Lower lobe of right lung (tissue), 2 donors: ENCODE measurements at regions not wholly inside any gene's neighbourhood (a gene's known extent, or its start where the extent isn't known, plus 50 kb on each side); places are given as distances from the start of the nearest gene placed in this dataset.

Experiments used
- ATAC-seq, 2 donors: fragments of 200-7000 bp; cut with Tn5 transposase; one replicate each; pipeline ENCODE4 v1.9.1; 2020 to 2022; ENCODE audit warnings: mild to moderate bottlenecking in 2 of 2, moderate library complexity in 2 of 2
- DNase-seq: peaks from one replicate; pipeline ENCODE4 v3.0.0-alpha.2; 2020
- H3K27ac ChIP-seq: fragments of 200-600 bp; one replicate; pipeline ENCODE4 v1.8.0; 2022
- H3K27me3 ChIP-seq: fragments of 200-600 bp; one replicate; pipeline ENCODE4 v1.8.0; 2022; ENCODE audit warnings: low read depth
- H3K36me3 ChIP-seq: fragments of 200-600 bp; one replicate; pipeline ENCODE4 v1.8.0; 2022; ENCODE audit warnings: mild to moderate bottlenecking
- H3K4me1 ChIP-seq: fragments of 200-600 bp; one replicate; pipeline ENCODE4 v1.8.0; 2022
- H3K4me3 ChIP-seq: fragments of 200-600 bp; one replicate; pipeline ENCODE4 v1.8.0; 2022; ENCODE audit warnings: mild to moderate bottlenecking
- H3K9me3 ChIP-seq: fragments of 200-600 bp; one replicate; pipeline ENCODE4 v1.8.0; 2022
- intact Hi-C: fragments of 100-400 bp; cut with DNase I; formaldehyde crosslinking; loops from one replicate; pipeline ENCODE4 v1.11.0; 2022
- TF ChIP-seq, protein P1 (sequence below): fragments of 200-600 bp; IDR thresholded peaks from one replicate; pipeline ENCODE4 v1.8.0; 2022; ENCODE audit warnings: antibody characterized with exemption, mild to moderate bottlenecking
- donor health status: DM: no; HTN: yes; CAD: no; lungs with severe emphysema.

DNA sequence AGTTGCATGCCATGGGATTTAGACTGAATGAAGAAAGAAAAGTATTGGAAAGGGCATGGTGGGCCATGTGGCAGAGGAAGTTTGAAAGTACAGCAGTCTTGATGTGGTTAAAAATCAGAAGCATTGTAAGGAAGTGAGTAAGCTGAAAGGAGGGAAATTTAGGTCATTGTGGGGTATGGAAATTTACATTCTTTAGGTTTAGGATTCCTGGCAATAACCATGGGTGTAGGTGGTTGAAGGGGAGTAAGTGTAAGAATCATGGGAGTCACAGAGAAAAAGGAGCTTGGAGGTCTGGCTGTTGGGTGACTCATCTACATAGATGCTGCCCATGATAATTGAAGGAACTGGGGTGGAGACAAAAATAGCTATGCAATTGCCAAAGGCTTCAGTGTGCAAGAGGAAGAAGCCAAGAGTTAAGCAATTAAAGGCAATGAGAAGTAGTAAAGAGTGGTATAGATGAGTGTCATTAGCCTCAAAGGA, 243.8 kb upstream of the LDB2 start:
- Histone ChIP-seq H3K27ac (no peak overlapping the region), H3K4me1 (no peaks in the 10 kb centered on the region), H3K27me3 (no peaks in the 10 kb centered on the region), H3K36me3 (no peaks in the 10 kb centered on the region), H3K4me3 (no peak overlapping the region), H3K9me3 (peaks cover 26% of the 10 kb centered on the region)
- ATAC-seq (no peak), DNase-seq (no peak)
- TF ChIP-seq, protein P1, sequence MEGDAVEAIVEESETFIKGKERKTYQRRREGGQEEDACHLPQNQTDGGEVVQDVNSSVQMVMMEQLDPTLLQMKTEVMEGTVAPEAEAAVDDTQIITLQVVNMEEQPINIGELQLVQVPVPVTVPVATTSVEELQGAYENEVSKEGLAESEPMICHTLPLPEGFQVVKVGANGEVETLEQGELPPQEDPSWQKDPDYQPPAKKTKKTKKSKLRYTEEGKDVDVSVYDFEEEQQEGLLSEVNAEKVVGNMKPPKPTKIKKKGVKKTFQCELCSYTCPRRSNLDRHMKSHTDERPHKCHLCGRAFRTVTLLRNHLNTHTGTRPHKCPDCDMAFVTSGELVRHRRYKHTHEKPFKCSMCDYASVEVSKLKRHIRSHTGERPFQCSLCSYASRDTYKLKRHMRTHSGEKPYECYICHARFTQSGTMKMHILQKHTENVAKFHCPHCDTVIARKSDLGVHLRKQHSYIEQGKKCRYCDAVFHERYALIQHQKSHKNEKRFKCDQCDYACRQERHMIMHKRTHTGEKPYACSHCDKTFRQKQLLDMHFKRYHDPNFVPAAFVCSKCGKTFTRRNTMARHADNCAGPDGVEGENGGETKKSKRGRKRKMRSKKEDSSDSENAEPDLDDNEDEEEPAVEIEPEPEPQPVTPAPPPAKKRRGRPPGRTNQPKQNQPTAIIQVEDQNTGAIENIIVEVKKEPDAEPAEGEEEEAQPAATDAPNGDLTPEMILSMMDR = no peak
- intact Hi-C loops = no loop called here

DNA sequence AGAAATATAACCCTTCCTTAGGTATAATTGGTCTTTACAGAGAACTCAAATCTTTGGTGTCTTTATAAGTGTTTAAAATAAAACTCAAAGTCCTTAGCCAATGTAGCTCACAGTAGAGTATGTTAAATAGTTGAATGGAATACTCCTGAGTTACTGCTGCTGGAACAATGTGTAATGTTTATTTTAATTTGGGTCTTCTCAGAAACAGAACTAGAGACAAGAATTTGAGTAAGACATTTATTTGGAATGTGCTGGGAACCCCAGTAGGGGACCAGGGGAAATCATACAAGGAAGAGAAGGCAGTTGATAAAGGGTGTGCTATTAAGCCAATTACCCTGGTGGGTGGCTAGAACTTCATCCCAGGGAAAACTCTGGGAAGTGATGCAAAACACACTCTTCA, 240.4 kb upstream of the LDB2 start:
- TF ChIP-seq, protein P1 = no peak
- no peak overlapping the region for H3K27ac ChIP-seq
- DNase-seq = no peak
- intact Hi-C loops = no loop called here
- ATAC-seq = no peak
- H3K9me3 ChIP-seq = peaks cover 26% of the 10 kb centered on the region
- no peaks in the 10 kb centered on the region for H3K36me3 ChIP-seq
- no peak overlapping the region for H3K4me3 ChIP-seq
- H3K27me3 ChIP-seq = no peaks in the 10 kb centered on the region
- H3K4me1 ChIP-seq = no peaks in the 10 kb centered on the region

DNA sequence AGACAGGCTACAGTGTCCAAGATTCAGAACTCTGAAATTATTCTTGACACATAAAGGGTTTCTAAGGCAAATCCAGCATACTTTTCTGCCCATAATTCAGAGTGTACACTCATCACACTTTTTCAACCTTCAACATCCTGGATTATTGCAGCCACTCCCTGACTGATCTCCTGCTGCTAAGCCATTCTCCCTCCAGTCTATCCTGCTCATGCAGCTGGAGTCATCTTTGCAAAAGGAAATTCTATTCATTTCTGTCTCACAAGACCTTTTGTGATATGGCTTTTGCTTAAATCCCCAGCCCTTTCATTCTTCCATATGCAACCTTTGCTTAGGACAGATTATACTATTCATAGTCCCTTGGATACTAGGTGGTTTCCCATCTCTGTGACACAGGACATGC, 236.1 kb upstream of the LDB2 start:
- H3K9me3 ChIP-seq = peaks cover 19% of the 10 kb centered on the region
- no peak overlapping the region for H3K27ac ChIP-seq
- no peak for DNase-seq
- no peaks in the 10 kb centered on the region for H3K27me3 ChIP-seq
- intact Hi-C loops = no loop called here
- H3K4me1 ChIP-seq = no peaks in the 10 kb centered on the region
- no peaks in the 10 kb centered on the region for H3K36me3 ChIP-seq
- no peak overlapping the region for H3K4me3 ChIP-seq
- TF ChIP-seq, protein P1 = no peak
- ATAC-seq = no peak

DNA sequence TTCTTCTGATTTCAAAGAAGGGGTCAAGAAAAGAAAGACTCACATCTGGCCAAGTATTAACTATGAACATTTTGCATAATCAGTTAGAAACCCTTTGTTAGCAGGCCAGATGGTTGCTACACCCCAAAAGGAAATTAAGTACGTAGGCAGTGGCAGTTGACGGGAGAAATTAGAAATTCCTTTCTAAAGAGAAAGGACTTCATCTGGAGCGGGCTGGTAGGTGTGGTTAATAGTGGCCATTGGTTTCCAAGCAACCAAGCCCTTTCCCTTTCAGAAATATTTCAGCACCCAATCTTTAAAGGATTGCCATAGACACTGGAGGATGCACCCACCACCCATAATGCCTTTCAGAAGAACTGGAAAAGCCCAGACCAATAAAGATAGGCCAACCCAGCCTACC, 235.7 kb upstream of the LDB2 start:
- no peak overlapping the region for H3K27ac ChIP-seq
- H3K4me3 ChIP-seq = no peak overlapping the region
- H3K36me3 ChIP-seq = no peaks in the 10 kb centered on the region
- intact Hi-C loops = no loop called here
- TF ChIP-seq, protein P1 = no peak
- peaks cover 15% of the 10 kb centered on the region for H3K9me3 ChIP-seq
- no peaks in the 10 kb centered on the region for H3K27me3 ChIP-seq
- ATAC-seq (no peak), DNase-seq (no peak)
- no peaks in the 10 kb centered on the region for H3K4me1 ChIP-seq

DNA sequence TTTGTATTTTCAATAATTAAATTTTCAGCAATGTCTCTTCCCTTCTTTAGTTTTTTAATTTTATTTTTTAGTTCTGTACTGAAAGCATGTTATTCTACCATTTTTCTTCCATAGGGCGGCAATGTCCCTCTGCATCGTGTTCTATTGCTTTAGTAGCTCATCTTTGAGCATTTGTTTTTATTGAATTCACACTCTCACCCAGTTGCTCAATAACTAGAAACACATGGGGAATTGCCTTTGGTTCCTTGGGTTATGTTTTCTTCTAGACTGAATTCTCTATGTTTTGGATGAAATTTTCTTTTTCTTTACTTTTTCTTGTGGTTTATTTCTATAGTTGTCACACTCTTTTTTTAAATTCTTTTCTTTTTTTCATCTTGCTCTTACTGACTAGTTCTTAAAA, 233.8 kb upstream of the LDB2 start:
- TF ChIP-seq, protein P1 = no peak
- no peak overlapping the region for H3K27ac ChIP-seq
- intact Hi-C loops = no loop called here

DNA sequence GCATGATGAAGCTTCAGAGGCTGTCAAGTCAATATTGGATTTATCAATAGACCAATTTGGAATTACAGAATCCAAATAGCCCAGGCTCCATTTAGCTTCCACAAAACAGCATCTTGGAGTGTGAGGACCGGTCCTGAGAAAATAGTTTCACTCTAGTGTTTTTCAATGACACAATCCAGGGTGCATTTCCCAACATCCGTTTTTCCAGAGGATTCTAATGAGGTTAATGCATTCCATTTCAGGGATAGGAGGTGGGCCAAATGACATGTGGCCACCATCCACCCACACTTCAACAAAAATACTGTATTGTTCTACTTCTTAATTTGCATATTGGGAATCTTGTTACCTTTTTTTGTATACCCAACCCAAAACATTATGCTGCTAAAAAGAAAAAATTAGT, 229.8 kb upstream of the LDB2 start:
- no peaks in the 10 kb centered on the region for H3K36me3 ChIP-seq
- H3K27ac ChIP-seq = no peak overlapping the region
- H3K27me3 ChIP-seq = no peaks in the 10 kb centered on the region
- no peak overlapping the region for H3K4me3 ChIP-seq
- intact Hi-C loops = no loop called here
- H3K4me1 ChIP-seq = no peaks in the 10 kb centered on the region
- TF ChIP-seq, protein P1 = no peak
- ATAC-seq (no peak), DNase-seq (no peak)
- H3K9me3 ChIP-seq = no peaks in the 10 kb centered on the region

More for the DNA sequence above, 233.8 kb upstream of the LDB2 start:
- Histone ChIP-seq H3K4me3 (no peak overlapping the region), H3K27me3 (no peaks in the 10 kb centered on the region), H3K4me1 (no peaks in the 10 kb centered on the region), H3K9me3 (no peaks in the 10 kb centered on the region), H3K36me3 (no peaks in the 10 kb centered on the region)
- ATAC-seq = no peak
- no peak for DNase-seq
